WTC11 (cell line): ENCODE measurements at regions not wholly inside any gene's neighbourhood (a gene's known extent, or its start where the extent isn't known, plus 50 kb on each side); places are given as distances from the start of the nearest gene placed in this dataset.

Source experiments
- ATAC-seq: fragments of 200-7000 bp; cut with Tn5 transposase; 2 replicates; pipeline ENCODE4 v1.10.0; 2021; ENCODE audit warnings: mild to moderate bottlenecking, moderate library complexity
- CTCF ChIA-PET: fragments of 300-600 bp; sonication (Branson Sonifier 250); formaldehyde crosslinking; loops from one replicate; lab custom pipeline; 2021; ENCODE audit warnings: antibody characterized with exemption; lab: Charles Lee
- POLR2A ChIA-PET: fragments of 350-600 bp; sonication (Branson Sonifier 250); formaldehyde crosslinking; loops from one replicate; lab custom pipeline; 2021; ENCODE audit warnings: antibody characterized with exemption; lab: Charles Lee
- DNase-seq: peaks from one replicate; pipeline ENCODE4 v3.0.0; 2021; ENCODE audit warnings: low spot score
- H3K27ac Mint-ChIP-seq: 2 replicates; pipeline ENCODE4 v1.8.0; 2021; ENCODE audit warnings: mixed read lengths
- H3K27me3 Mint-ChIP-seq: 2 replicates; pipeline ENCODE4 v1.8.0; 2021; ENCODE audit warnings: low read depth, mild to moderate bottlenecking, moderate library complexity, mixed read lengths
- H3K36me3 Mint-ChIP-seq: 2 replicates; pipeline ENCODE4 v1.8.0; 2021; ENCODE audit warnings: mixed read lengths
- H3K4me1 Mint-ChIP-seq: 2 replicates; pipeline ENCODE4 v1.8.0; 2022; ENCODE audit warnings: mixed read lengths
- H3K4me3 Mint-ChIP-seq: 2 replicates; pipeline ENCODE4 v1.8.0; 2021; ENCODE audit warnings: mild to moderate bottlenecking, moderate library complexity, mixed read lengths
- H3K9me3 Mint-ChIP-seq: 2 replicates; pipeline ENCODE4 v1.8.0; 2021; ENCODE audit warnings: mixed read lengths
- ATF3 ChIP-seq: sonication (generic); formaldehyde crosslinking; conservative IDR thresholded peaks from 2 replicates; pipeline ENCODE4 v1.8.1; 2022; ENCODE audit warnings: mild to moderate bottlenecking, missing genetic modification reagents
- CREB1 ChIP-seq: sonication (generic); formaldehyde crosslinking; IDR thresholded peaks from 2 replicates; pipeline ENCODE4 v1.8.0; 2023; ENCODE audit warnings: mild to moderate bottlenecking, missing genetic modification reagents
- CTCF ChIP-seq: fragments of 200-600 bp; IDR thresholded peaks from 2 replicates; pipeline ENCODE4 v1.8.0; 2022; ENCODE audit warnings: antibody characterized with exemption
- E2F1 ChIP-seq: sonication (generic); formaldehyde crosslinking; IDR thresholded peaks from 2 replicates; pipeline ENCODE4 v1.8.0; 2022; ENCODE audit warnings: mild to moderate bottlenecking, missing genetic modification reagents
- ELF4 ChIP-seq: sonication (generic); formaldehyde crosslinking; IDR thresholded peaks from 2 replicates; pipeline ENCODE4 v1.8.1; 2022; ENCODE audit warnings: low read depth, mild to moderate bottlenecking, moderate library complexity, missing genetic modification reagents
- FOXK1 ChIP-seq: sonication (generic); formaldehyde crosslinking; IDR thresholded peaks from 2 replicates; pipeline ENCODE4 v1.8.0; 2022; ENCODE audit warnings: mild to moderate bottlenecking, moderate library complexity, missing genetic modification reagents
- FOXP1 ChIP-seq: sonication (generic); formaldehyde crosslinking; IDR thresholded peaks from 2 replicates; pipeline ENCODE4 v1.8.0; 2022; ENCODE audit warnings: missing genetic modification reagents, mild to moderate bottlenecking, moderate library complexity, borderline replicate concordance
- JUN ChIP-seq: sonication (generic); formaldehyde crosslinking; IDR thresholded peaks from 2 replicates; pipeline ENCODE4 v1.8.0; 2023; ENCODE audit warnings: mild to moderate bottlenecking, missing genetic modification reagents
- MLX ChIP-seq: sonication (generic); formaldehyde crosslinking; IDR thresholded peaks from 2 replicates; pipeline ENCODE4 v1.8.1; 2023; ENCODE audit warnings: mild to moderate bottlenecking, missing genetic modification reagents, moderate library complexity
- MXD4 ChIP-seq: fragments of 250-450 bp; sonication (Bioruptor Pico); IDR thresholded peaks from 2 replicates; pipeline ENCODE4 v1.8.0; 2021; ENCODE audit warnings: mild to moderate bottlenecking, moderate library complexity, borderline replicate concordance
- NFE2L1 ChIP-seq: sonication (generic); formaldehyde crosslinking; IDR thresholded peaks from 2 replicates; pipeline ENCODE4 v1.8.1; 2023; ENCODE audit warnings: missing genetic modification reagents
- NR1H2 ChIP-seq: sonication (generic); formaldehyde crosslinking; IDR thresholded peaks from 2 replicates; pipeline ENCODE4 v1.9.0; 2021; ENCODE audit warnings: mild to moderate bottlenecking, moderate library complexity, missing genetic modification reagents
- PRDM15 ChIP-seq: sonication (generic); formaldehyde crosslinking; IDR thresholded peaks from 2 replicates; pipeline ENCODE4 v1.8.0; 2022; ENCODE audit warnings: missing genetic modification reagents
- PREB ChIP-seq: sonication (generic); formaldehyde crosslinking; IDR thresholded peaks from 2 replicates; pipeline ENCODE4 v1.8.1; 2022; ENCODE audit warnings: mild to moderate bottlenecking, missing genetic modification reagents, moderate library complexity, borderline replicate concordance
- RELA ChIP-seq: sonication (generic); formaldehyde crosslinking; IDR thresholded peaks from 2 replicates; pipeline ENCODE4 v1.8.1; 2022; ENCODE audit warnings: missing genetic modification reagents, mild to moderate bottlenecking, borderline replicate concordance
- RORB ChIP-seq: fragments of 250-450 bp; sonication (Bioruptor Pico); IDR thresholded peaks from 2 replicates; pipeline ENCODE4 v1.9.0; 2021; ENCODE audit warnings: mild to moderate bottlenecking
- TP53 ChIP-seq: sonication (generic); formaldehyde crosslinking; IDR thresholded peaks from 2 replicates; pipeline ENCODE4 v1.8.1; 2023; ENCODE audit warnings: mild to moderate bottlenecking, missing genetic modification reagents
- ZNF121 ChIP-seq: sonication (generic); formaldehyde crosslinking; IDR thresholded peaks from 2 replicates; pipeline ENCODE4 v1.8.0; 2023; ENCODE audit warnings: missing genetic modification reagents
- ZNF263 ChIP-seq: sonication (generic); formaldehyde crosslinking; IDR thresholded peaks from 2 replicates; pipeline ENCODE4 v1.8.1; 2022; ENCODE audit warnings: low read depth, mild to moderate bottlenecking, moderate library complexity, missing genetic modification reagents
- ZNF317 ChIP-seq: sonication (generic); formaldehyde crosslinking; IDR thresholded peaks from 2 replicates; pipeline ENCODE4 v1.8.1; 2023; ENCODE audit warnings: low read depth, mild to moderate bottlenecking, moderate library complexity, missing genetic modification reagents, borderline replicate concordance
- ZNF396 ChIP-seq: fragments of 250-450 bp; sonication (Bioruptor Pico); IDR thresholded peaks from 2 replicates; pipeline ENCODE4 v1.8.0; 2021; ENCODE audit warnings: mild to moderate bottlenecking, moderate library complexity, borderline replicate concordance
- ZNF423 ChIP-seq: fragments of 250-450 bp; sonication (Bioruptor Pico); IDR thresholded peaks from 2 replicates; pipeline ENCODE4 v2.1.2; 2022; ENCODE audit warnings: mild to moderate bottlenecking, moderate library complexity

GRCh38 chr1:201772178-201772577 is 56.8 kb upstream of the IPO9 start:
- Mint-ChIP-seq H3K27me3 (no peaks in the 10 kb centered on the region), H3K9me3 (peaks cover 25% of the 10 kb centered on the region), H3K36me3 (peaks cover 22% of the 10 kb centered on the region)
- ATAC-seq = no peak
- CTCF ChIA-PET = no interaction called here
- TF ChIP-seq CTCF (no peak), ZNF423 (CRISPR knock-in tag) (no peak), RELA (no peak), E2F1 (CRISPR knock-in tag) (no peak), NR1H2 (no peak)
- TF ChIP-seq, all 79 proteins: peak for 0
- H3K27ac Mint-ChIP-seq = no peak overlapping the region
- DNase-seq = no peak
- H3K4me3 Mint-ChIP-seq = no peak overlapping the region
- no peaks in the 10 kb centered on the region for H3K4me1 Mint-ChIP-seq
- POLR2A ChIA-PET = no interaction called here

- ChIA-PET POLR2A (no interaction called here), CTCF (interaction anchor here (0.7 to 2.2 kb wide), 4 partner anchors 10 to 325 kb away, joined by 3 to 16 read pairs (median 4); no protein-coding TSS in a partner anchor)
- ATAC-seq = no peak
- Mint-ChIP-seq H3K4me1 (no peaks in the 10 kb centered on the region), H3K4me3 (no peak overlapping the region), H3K27me3 (no peaks in the 10 kb centered on the region), H3K27ac (no peak overlapping the region)
- DNase-seq = no peak
- TF ChIP-seq PRDM15 (CRISPR knock-in tag) = no peak
- TF ChIP-seq ZNF396 (CRISPR knock-in tag) = no peak
- no peak for TF ChIP-seq TP53 (CRISPR knock-in tag)
- TF ChIP-seq E2F1 (CRISPR knock-in tag) = no peak
- TF ChIP-seq ELF4 (CRISPR knock-in tag) = no peak
- TF ChIP-seq, all 79 proteins: peak for 0
- peaks cover 22% of the 10 kb centered on the region for H3K36me3 Mint-ChIP-seq
- H3K9me3 Mint-ChIP-seq = peaks cover 25% of the 10 kb centered on the region
Observed at GRCh38 chr1:201773764-201774163, 55.2 kb upstream of the IPO9 start.

- Mint-ChIP-seq H3K27me3 (no peaks in the 10 kb centered on the region), H3K36me3 (peaks cover 22% of the 10 kb centered on the region), H3K4me3 (no peak overlapping the region), H3K27ac (no peak overlapping the region), H3K4me1 (no peaks in the 10 kb centered on the region), H3K9me3 (peaks cover 25% of the 10 kb centered on the region)
- ChIA-PET CTCF (interaction anchor here (0.6 to 2.2 kb wide), 6 partner anchors 9 to 326 kb away, joined by 3 to 16 read pairs (median 4); no protein-coding TSS in a partner anchor), POLR2A (no interaction called here)
- ATAC-seq (no peak), DNase-seq (no peak)
- TF ChIP-seq CREB1 (CRISPR knock-in tag) (no peak), ZNF263 (CRISPR knock-in tag) (no peak), JUN (no peak), FOXK1 (CRISPR knock-in tag) (no peak), ATF3 (CRISPR knock-in tag) (no peak), NFE2L1 (no peak), PREB (CRISPR knock-in tag) (no peak), ZNF317 (no peak), RELA (no peak), NR1H2 (no peak), RORB (CRISPR knock-in tag) (no peak), ZNF121 (no peak), MXD4 (no peak), MLX (CRISPR knock-in tag) (no peak), FOXP1 (no peak)
Observed at GRCh38 chr1:201774224-201774982, 54.6 kb upstream of the IPO9 start.
